T-helper 2 cell treated with Interferon-gamma antibody and Interleukin-4, amounts not matched to agents 100 ng/mL and 5 ng/mL, for 36 hours (primary cell): ENCODE measurements at regions not wholly inside any gene's neighbourhood (a gene's known extent, or its start where the extent isn't known, plus 50 kb on each side); places are given as distances from the start of the nearest gene placed in this dataset.
"Not testable (repeated sequence)": the region's sequence is repeated elsewhere in the genome, so short reads cannot be mapped to it uniquely, and the experiment has no call there.

Experiments used
- intact Hi-C: fragments of 100-400 bp; cut with micrococcal nuclease; formaldehyde crosslinking; loops from one replicate; pipeline ENCODE4 v1.15.1; 2023

- intact Hi-C loops, result no loop called here
These were observed 253.5 kb downstream of the SEC61B start for GRCh38 chr9:99475401-99476065.

- intact Hi-C loops, result no loop called here
These were observed 256.5 kb downstream of the SEC61B start for GRCh38 chr9:99478469-99479027.

- intact Hi-C loops, result no loop called here
These were observed 257.8 kb downstream of the SEC61B start for GRCh38 chr9:99479929-99480328.

- intact Hi-C loops, result no loop called here
These were observed 263.4 kb downstream of the SEC61B start for GRCh38 chr9:99485459-99485858.

- intact Hi-C loops, result no loop called here
These were observed 264.6 kb downstream of the SEC61B start for GRCh38 chr9:99486684-99487083.

GRCh38 chr9:99488131-99489059, 266.3 kb downstream of the SEC61B start:
- intact Hi-C loops, result no loop called here

GRCh38 chr9:99489060-99489413, 267.0 kb downstream of the SEC61B start:
- intact Hi-C loops, result no loop called here

- intact Hi-C loops, result no loop called here
These were observed 268.6 kb downstream of the SEC61B start for GRCh38 chr9:99490729-99491128.

- intact Hi-C loops, result no loop called here
These were observed 269.5 kb downstream of the SEC61B start for GRCh38 chr9:99491408-99492158.

GRCh38 chr9:99497641-99498040, 275.6 kb downstream of the SEC61B start:
- intact Hi-C loops, result no loop called here

- intact Hi-C loops, result not testable (repeated sequence)
These were observed 276.9 kb downstream of the SEC61B start for GRCh38 chr9:99498979-99499378.

GRCh38 chr9:99505936-99506335, 283.9 kb downstream of the SEC61B start:
- intact Hi-C loops, result no loop called here

GRCh38 chr9:99506747-99507348, 284.8 kb downstream of the SEC61B start:
- intact Hi-C loops, result no loop called here

GRCh38 chr9:99509065-99509745, 287.1 kb downstream of the SEC61B start:
- intact Hi-C loops, result no loop called here

GRCh38 chr9:99509900-99510535, 287.9 kb downstream of the SEC61B start:
- intact Hi-C loops, result no loop called here

GRCh38 chr9:99511723-99512122, 289.6 kb downstream of the SEC61B start:
- intact Hi-C loops, result no loop called here

GRCh38 chr9:99513441-99514112, 291.5 kb downstream of the SEC61B start:
- intact Hi-C loops, result no loop called here

GRCh38 chr9:99515093-99515492, 293.0 kb downstream of the SEC61B start:
- intact Hi-C loops, result no loop called here

GRCh38 chr9:99515895-99516656, 294.0 kb downstream of the SEC61B start:
- intact Hi-C loops, result no loop called here
